ENCODE measurements at regions not wholly inside any gene's neighbourhood (a gene's known extent, or its start where the extent isn't known, plus 50 kb on each side); places are given as distances from the start of the nearest gene placed in this dataset.

- intact Hi-C loops (cut with micrococcal nuclease), result no loop called here
- DNase-seq, result no peak
These were observed 135.8 kb upstream of the FAT1 start for GRCh38 chr4:186859420-186859819.

GRCh38 chr4:186861317-186861716, 137.7 kb upstream of the FAT1 start:
- Histone ChIP-seq H3K9ac (ENCODE audit: low read length) (no peak overlapping the region), H3K36me3 (replicated peaks in 1 of 2; ENCODE audit: control extremely low read depth in 1 of 2, control insufficient read depth in 1 of 2, extremely low read depth in 1 of 2, insufficient read depth in 2 of 2, low read length in 1 of 2) (no peaks in the 10 kb centered on the region)

More at GRCh38 chr4:186859420-186859819, 135.8 kb upstream of the FAT1 start:
- Mint-ChIP-seq H3K4me3 (no peak overlapping the region), H3K4me1 (no peaks in the 10 kb centered on the region), H3K27me3 (no peaks in the 10 kb centered on the region), H3K9me3 (ENCODE audit: insufficient read depth) (peaks cover 10% of the 10 kb centered on the region), H3K27ac (no peak overlapping the region)
- Histone ChIP-seq H3K4me2 (replicated peaks; ENCODE audit: low read depth, low read length, poor library complexity, severe bottlenecking) (no peak overlapping the region), H3K36me3 (replicated peaks in 1 of 2; ENCODE audit: control extremely low read depth in 1 of 2, control insufficient read depth in 1 of 2, extremely low read depth in 1 of 2, insufficient read depth in 2 of 2, low read length in 1 of 2) (no peaks in the 10 kb centered on the region), H4K20me1 (ENCODE audit: control insufficient read depth, insufficient read depth, low read length, poor library complexity, severe bottlenecking) (no peaks in the 10 kb centered on the region), H3K4me3 (ENCODE audit: control extremely low read depth in 1 of 5, extremely low read depth in 1 of 5, insufficient read depth in 1 of 5, low read depth in 2 of 5, low read length in 4 of 5) (no peak overlapping the region), H3K9ac (ENCODE audit: low read length) (no peak overlapping the region), H3K27ac (ENCODE audit: low read length in 2 of 2) (no peak overlapping the region), H3K9me3 (ENCODE audit: control extremely low read depth in 1 of 3, control insufficient read depth in 2 of 3, insufficient read depth in 1 of 3, low read length in 2 of 3) (no peaks in the 10 kb centered on the region), H3K4me1 (ENCODE audit: control insufficient read depth in 2 of 2, insufficient read depth in 2 of 2, low read length in 2 of 2) (no peaks in the 10 kb centered on the region), H2AFZ (ENCODE audit: insufficient read depth, low read depth, low read length, poor library complexity, severe bottlenecking) (no peak overlapping the region), H3K79me2 (ENCODE audit: control insufficient read depth, insufficient read depth, low read length) (no peaks in the 10 kb centered on the region), H3K27me3 (replicated peaks in 1 of 4; ENCODE audit: control extremely low read depth in 1 of 4, control insufficient read depth in 3 of 4, insufficient read depth in 4 of 4, low read length in 3 of 4) (no peaks in the 10 kb centered on the region)
- POLR2A ChIA-PET, result no interaction called here
- ATAC-seq (ENCODE audit: low read depth), result no peak
- 83% methylated on average over 1 of the region's 1 CpG for WGBS (ENCODE audit: insufficient coverage)
- CTCF ChIA-PET, result no interaction called here
- TF ChIP-seq EZH2 (IDR thresholded peaks at IDR 0.05; ENCODE audit: borderline replicate concordance, insufficient read depth, low read depth, low read length, poor library complexity, severe bottlenecking) (no peak), CTCF (IDR thresholded peaks at IDR 0.05) (no peak)

More at GRCh38 chr4:186861317-186861716, 137.7 kb upstream of the FAT1 start:
- Histone ChIP-seq H2AFZ (ENCODE audit: insufficient read depth, low read depth, low read length, poor library complexity, severe bottlenecking) (no peak overlapping the region), H3K4me2 (replicated peaks; ENCODE audit: low read depth, low read length, poor library complexity, severe bottlenecking) (no peak overlapping the region), H3K27me3 (replicated peaks in 1 of 4; ENCODE audit: control extremely low read depth in 1 of 4, control insufficient read depth in 3 of 4, insufficient read depth in 4 of 4, low read length in 3 of 4) (no peaks in the 10 kb centered on the region), H3K27ac (ENCODE audit: low read length in 2 of 2) (no peak overlapping the region), H3K4me3 (ENCODE audit: control extremely low read depth in 1 of 5, extremely low read depth in 1 of 5, insufficient read depth in 1 of 5, low read depth in 2 of 5, low read length in 4 of 5) (no peak overlapping the region), H3K79me2 (ENCODE audit: control insufficient read depth, insufficient read depth, low read length) (no peaks in the 10 kb centered on the region), H3K4me1 (ENCODE audit: control insufficient read depth in 2 of 2, insufficient read depth in 2 of 2, low read length in 2 of 2) (no peaks in the 10 kb centered on the region), H4K20me1 (ENCODE audit: control insufficient read depth, insufficient read depth, low read length, poor library complexity, severe bottlenecking) (no peaks in the 10 kb centered on the region), H3K9me3 (ENCODE audit: control extremely low read depth in 1 of 3, control insufficient read depth in 2 of 3, insufficient read depth in 1 of 3, low read length in 2 of 3) (no peaks in the 10 kb centered on the region)
- Mint-ChIP-seq H3K27me3 (no peaks in the 10 kb centered on the region), H3K4me3 (no peak overlapping the region), H3K9me3 (ENCODE audit: insufficient read depth) (peaks cover 10% of the 10 kb centered on the region), H3K27ac (no peak overlapping the region), H3K4me1 (no peaks in the 10 kb centered on the region)
- TF ChIP-seq EZH2 (IDR thresholded peaks at IDR 0.05; ENCODE audit: borderline replicate concordance, insufficient read depth, low read depth, low read length, poor library complexity, severe bottlenecking), result no peak
- no peak for TF ChIP-seq CTCF (IDR thresholded peaks at IDR 0.05)
- DNase-seq (no peak), ATAC-seq (ENCODE audit: low read depth) (no peak)
- ChIA-PET POLR2A (no interaction called here), CTCF (no interaction called here)
- intact Hi-C loops (cut with micrococcal nuclease), result no loop called here

Measured in B cell (primary cell).